HL-60 (cell line): ENCODE measurements at regions not wholly inside any gene's neighbourhood (a gene's known extent, or its start where the extent isn't known, plus 50 kb on each side); places are given as distances from the start of the nearest gene placed in this dataset.

Experiments
- GABPA ChIP-seq: IDR thresholded peaks from 2 replicates; pipeline ENCODE4 v1.6.1; 2012; ENCODE audit warnings: low read depth
- POLR2AphosphoS5 ChIP-seq: IDR thresholded peaks from 2 replicates; pipeline ENCODE4 v1.6.1; 2012; ENCODE audit warnings: low read depth
- SPI1 ChIP-seq: IDR thresholded peaks from 2 replicates; pipeline ENCODE4 v1.6.1; 2012; ENCODE audit warnings: low read depth, mild to moderate bottlenecking, borderline replicate concordance
- TF ChIP-seq, protein P1 (sequence below): IDR thresholded peaks from one replicate; pipeline ENCODE4 v1.5.1; 2011; ENCODE audit warnings: low read length, control low read depth, inconsistent platforms; ENCODE audit not compliant: insufficient read depth
- TF ChIP-seq, protein P2 (sequence below): IDR thresholded peaks from 2 replicates; pipeline ENCODE4 v1.6.1; 2012; ENCODE audit warnings: low read depth; ENCODE audit not compliant: insufficient replicate concordance

DNA sequence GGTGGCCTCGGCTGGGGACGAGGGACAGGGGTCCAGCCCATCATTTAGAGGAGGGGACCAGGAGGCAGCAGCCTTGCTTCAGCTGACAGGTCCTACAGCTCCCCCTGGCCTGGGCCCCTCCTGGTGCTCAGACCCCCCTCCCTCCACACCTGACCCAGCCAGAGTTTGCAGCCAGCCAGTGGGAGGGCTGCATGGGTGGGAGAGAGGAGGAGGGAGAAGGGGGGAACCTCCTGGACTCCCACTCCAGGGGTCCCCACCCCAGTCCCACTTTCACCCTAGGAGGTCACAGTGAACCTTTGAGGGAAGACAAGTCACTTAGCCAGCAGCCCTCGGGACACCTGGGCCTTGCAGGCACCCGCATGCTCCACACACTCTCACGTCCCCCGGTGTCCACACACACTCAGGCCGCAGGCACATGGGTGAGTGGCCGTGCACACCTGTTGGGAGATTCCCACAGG lies 108.9 kb upstream of the ZBTB40 start:
- TF ChIP-seq, protein P1, sequence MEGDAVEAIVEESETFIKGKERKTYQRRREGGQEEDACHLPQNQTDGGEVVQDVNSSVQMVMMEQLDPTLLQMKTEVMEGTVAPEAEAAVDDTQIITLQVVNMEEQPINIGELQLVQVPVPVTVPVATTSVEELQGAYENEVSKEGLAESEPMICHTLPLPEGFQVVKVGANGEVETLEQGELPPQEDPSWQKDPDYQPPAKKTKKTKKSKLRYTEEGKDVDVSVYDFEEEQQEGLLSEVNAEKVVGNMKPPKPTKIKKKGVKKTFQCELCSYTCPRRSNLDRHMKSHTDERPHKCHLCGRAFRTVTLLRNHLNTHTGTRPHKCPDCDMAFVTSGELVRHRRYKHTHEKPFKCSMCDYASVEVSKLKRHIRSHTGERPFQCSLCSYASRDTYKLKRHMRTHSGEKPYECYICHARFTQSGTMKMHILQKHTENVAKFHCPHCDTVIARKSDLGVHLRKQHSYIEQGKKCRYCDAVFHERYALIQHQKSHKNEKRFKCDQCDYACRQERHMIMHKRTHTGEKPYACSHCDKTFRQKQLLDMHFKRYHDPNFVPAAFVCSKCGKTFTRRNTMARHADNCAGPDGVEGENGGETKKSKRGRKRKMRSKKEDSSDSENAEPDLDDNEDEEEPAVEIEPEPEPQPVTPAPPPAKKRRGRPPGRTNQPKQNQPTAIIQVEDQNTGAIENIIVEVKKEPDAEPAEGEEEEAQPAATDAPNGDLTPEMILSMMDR, result no peak
- TF ChIP-seq, protein P2, sequence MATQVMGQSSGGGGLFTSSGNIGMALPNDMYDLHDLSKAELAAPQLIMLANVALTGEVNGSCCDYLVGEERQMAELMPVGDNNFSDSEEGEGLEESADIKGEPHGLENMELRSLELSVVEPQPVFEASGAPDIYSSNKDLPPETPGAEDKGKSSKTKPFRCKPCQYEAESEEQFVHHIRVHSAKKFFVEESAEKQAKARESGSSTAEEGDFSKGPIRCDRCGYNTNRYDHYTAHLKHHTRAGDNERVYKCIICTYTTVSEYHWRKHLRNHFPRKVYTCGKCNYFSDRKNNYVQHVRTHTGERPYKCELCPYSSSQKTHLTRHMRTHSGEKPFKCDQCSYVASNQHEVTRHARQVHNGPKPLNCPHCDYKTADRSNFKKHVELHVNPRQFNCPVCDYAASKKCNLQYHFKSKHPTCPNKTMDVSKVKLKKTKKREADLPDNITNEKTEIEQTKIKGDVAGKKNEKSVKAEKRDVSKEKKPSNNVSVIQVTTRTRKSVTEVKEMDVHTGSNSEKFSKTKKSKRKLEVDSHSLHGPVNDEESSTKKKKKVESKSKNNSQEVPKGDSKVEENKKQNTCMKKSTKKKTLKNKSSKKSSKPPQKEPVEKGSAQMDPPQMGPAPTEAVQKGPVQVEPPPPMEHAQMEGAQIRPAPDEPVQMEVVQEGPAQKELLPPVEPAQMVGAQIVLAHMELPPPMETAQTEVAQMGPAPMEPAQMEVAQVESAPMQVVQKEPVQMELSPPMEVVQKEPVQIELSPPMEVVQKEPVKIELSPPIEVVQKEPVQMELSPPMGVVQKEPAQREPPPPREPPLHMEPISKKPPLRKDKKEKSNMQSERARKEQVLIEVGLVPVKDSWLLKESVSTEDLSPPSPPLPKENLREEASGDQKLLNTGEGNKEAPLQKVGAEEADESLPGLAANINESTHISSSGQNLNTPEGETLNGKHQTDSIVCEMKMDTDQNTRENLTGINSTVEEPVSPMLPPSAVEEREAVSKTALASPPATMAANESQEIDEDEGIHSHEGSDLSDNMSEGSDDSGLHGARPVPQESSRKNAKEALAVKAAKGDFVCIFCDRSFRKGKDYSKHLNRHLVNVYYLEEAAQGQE, result no peak
- TF ChIP-seq POLR2AphosphoS5, result no peak
- no peak for TF ChIP-seq GABPA
- TF ChIP-seq SPI1, result no peak
